ENCODE measurements at regions not wholly inside any gene's neighbourhood (a gene's known extent, or its start where the extent isn't known, plus 50 kb on each side); places are given as distances from the start of the nearest gene placed in this dataset.

DNA sequence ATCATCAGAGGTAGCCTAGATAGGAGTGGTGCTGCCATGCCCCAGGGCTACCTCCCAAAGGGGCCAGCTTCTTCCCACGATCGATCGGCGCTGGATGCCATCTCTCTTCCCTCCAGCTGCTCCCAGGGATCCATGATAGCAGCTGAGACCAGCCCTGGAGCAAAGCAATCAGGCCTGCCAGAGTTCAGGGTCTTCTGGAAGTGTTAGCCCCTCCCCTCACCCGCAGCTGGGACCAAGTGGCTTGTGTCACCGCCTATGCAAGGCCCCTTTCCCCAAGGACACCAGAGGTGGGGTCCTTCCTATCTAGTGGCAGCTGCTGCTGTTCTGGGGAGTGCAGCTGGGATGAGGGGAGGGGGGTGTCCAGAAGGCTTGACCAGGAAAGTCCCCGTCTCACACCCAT is 87.0 kb downstream of the IRF2BPL start:
- CTCF ChIA-PET = interaction anchor here (1.0 to 12.2 kb wide), 8 partner anchors 9 to 129 kb away, joined by 3 to 133 read pairs (median 5); partner anchors contain the start of gene IRF2BPL
- Histone ChIP-seq H3K27me3 (ENCODE audit: insufficient read depth) (no peaks in the 10 kb centered on the region), H3K79me2 (ENCODE audit: insufficient read depth) (no peaks in the 10 kb centered on the region), H3K9ac (no peak overlapping the region), H3K4me1 (ENCODE audit: control insufficient read depth in 1 of 2, insufficient read depth in 2 of 2, low read depth in 1 of 2, low read length in 1 of 2) (peaks cover 24 to 37% of the 10 kb centered on the region in 2 experiments), H2AFZ (ENCODE audit: low read depth) (no peak overlapping the region), H3K36me3 (replicated peaks in 1 of 2; ENCODE audit: control insufficient read depth in 1 of 2, insufficient read depth in 2 of 2, low read length in 1 of 2) (no peaks in the 10 kb centered on the region), H3K9me3 (no peaks in the 10 kb centered on the region), H3K27ac (ENCODE audit: low read depth in 2 of 2, low read length in 1 of 2) (no peak overlapping the region), H3F3A (replicated peaks; ENCODE audit: insufficient read depth) (peaks cover 16% of the 10 kb centered on the region), H4K20me1 (ENCODE audit: insufficient read depth) (no peaks in the 10 kb centered on the region), H3K9me2 (no peaks in the 10 kb centered on the region), H3K4me2 (no peak overlapping the region), H3K4me3 (ENCODE audit: low read depth in 2 of 2, low read length in 1 of 2) (no peak overlapping the region)
- POLR2A ChIA-PET = interaction anchor here (1.0 to 1.2 kb wide), 2 partner anchors 17 to 22 kb away, joined by 3 read pairs; no protein-coding TSS in a partner anchor
- no peak for DNase-seq
- 94% methylated on average over 5 of the region's 7 CpGs for WGBS (ENCODE audit: low lambda C conversion rate)
- TF ChIP-seq FOXJ3 (CRISPR knock-in tag; IDR thresholded peaks at IDR 0.05) = no peak
- no peak for TF ChIP-seq TAF1 (IDR thresholded peaks at IDR 0.05; ENCODE audit: borderline replicate concordance, low read depth, low read length)
- TF ChIP-seq SMC3 (IDR thresholded peaks at IDR 0.05; ENCODE audit: low read depth, low read length) = no peak
- TF ChIP-seq ZBTB33 (IDR thresholded peaks at IDR 0.05; ENCODE audit: borderline replicate concordance, low read depth) = no peak
- TF ChIP-seq POLR2AphosphoS5 (IDR thresholded peaks at IDR 0.05; ENCODE audit: low read depth, low read length) = no peak
- no peak for TF ChIP-seq JUND (IDR thresholded peaks at IDR 0.05)
- TF ChIP-seq, protein P1, sequence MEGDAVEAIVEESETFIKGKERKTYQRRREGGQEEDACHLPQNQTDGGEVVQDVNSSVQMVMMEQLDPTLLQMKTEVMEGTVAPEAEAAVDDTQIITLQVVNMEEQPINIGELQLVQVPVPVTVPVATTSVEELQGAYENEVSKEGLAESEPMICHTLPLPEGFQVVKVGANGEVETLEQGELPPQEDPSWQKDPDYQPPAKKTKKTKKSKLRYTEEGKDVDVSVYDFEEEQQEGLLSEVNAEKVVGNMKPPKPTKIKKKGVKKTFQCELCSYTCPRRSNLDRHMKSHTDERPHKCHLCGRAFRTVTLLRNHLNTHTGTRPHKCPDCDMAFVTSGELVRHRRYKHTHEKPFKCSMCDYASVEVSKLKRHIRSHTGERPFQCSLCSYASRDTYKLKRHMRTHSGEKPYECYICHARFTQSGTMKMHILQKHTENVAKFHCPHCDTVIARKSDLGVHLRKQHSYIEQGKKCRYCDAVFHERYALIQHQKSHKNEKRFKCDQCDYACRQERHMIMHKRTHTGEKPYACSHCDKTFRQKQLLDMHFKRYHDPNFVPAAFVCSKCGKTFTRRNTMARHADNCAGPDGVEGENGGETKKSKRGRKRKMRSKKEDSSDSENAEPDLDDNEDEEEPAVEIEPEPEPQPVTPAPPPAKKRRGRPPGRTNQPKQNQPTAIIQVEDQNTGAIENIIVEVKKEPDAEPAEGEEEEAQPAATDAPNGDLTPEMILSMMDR (IDR thresholded peaks at IDR 0.05) = no peak
- no peak for TF ChIP-seq NFIC (IDR thresholded peaks at IDR 0.05; ENCODE audit: borderline replicate concordance)
- TF ChIP-seq RAD21 (IDR thresholded peaks at IDR 0.05; ENCODE audit: low read length) = no peak
- TF ChIP-seq, protein P2, sequence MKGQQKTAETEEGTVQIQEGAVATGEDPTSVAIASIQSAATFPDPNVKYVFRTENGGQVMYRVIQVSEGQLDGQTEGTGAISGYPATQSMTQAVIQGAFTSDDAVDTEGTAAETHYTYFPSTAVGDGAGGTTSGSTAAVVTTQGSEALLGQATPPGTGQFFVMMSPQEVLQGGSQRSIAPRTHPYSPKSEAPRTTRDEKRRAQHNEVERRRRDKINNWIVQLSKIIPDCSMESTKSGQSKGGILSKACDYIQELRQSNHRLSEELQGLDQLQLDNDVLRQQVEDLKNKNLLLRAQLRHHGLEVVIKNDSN (IDR thresholded peaks at IDR 0.05; ENCODE audit: borderline replicate concordance, low read depth) = no peak
- TF ChIP-seq TEAD4 (IDR thresholded peaks at IDR 0.05; ENCODE audit: borderline replicate concordance, insufficient read depth) = no peak
- no peak for TF ChIP-seq RCOR1 (IDR thresholded peaks at IDR 0.05; ENCODE audit: low read length)
- TF ChIP-seq GABPA (IDR thresholded peaks at IDR 0.05; ENCODE audit: low read depth) = no peak
- TF ChIP-seq TCF12 (IDR thresholded peaks at IDR 0.05) = no peak
- no peak for TF ChIP-seq CHD2 (IDR thresholded peaks at IDR 0.05; ENCODE audit: low read length, partially characterized antibody)
- TF ChIP-seq EZH2phosphoT487 (IDR thresholded peaks at IDR 0.05; ENCODE audit: borderline replicate concordance, low read depth) = no peak
- TF ChIP-seq, protein P3, sequence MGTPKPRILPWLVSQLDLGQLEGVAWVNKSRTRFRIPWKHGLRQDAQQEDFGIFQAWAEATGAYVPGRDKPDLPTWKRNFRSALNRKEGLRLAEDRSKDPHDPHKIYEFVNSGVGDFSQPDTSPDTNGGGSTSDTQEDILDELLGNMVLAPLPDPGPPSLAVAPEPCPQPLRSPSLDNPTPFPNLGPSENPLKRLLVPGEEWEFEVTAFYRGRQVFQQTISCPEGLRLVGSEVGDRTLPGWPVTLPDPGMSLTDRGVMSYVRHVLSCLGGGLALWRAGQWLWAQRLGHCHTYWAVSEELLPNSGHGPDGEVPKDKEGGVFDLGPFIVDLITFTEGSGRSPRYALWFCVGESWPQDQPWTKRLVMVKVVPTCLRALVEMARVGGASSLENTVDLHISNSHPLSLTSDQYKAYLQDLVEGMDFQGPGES (IDR thresholded peaks at IDR 0.05; ENCODE audit: low read depth, low read length) = no peak
- TF ChIP-seq GATA2 (CRISPR knock-in tag; IDR thresholded peaks at IDR 0.05) = no peak
- no peak for TF ChIP-seq NRF1 (IDR thresholded peaks at IDR 0.05; ENCODE audit: low read depth, low read length)
